ENCODE measurements at regions not wholly inside any gene's neighbourhood (a gene's known extent, or its start where the extent isn't known, plus 50 kb on each side); places are given as distances from the start of the nearest gene placed in this dataset.

GRCh38 chr1:29688471-29689365 is 452.4 kb downstream of the PTPRU start:
- Histone ChIP-seq H3K4me1 (no peaks in the 10 kb centered on the region), H3K4me3 (no peak overlapping the region), H3K27ac (no peak overlapping the region), H3K27me3 (peaks cover 0 to 39% of the 10 kb centered on the region in 2 donors), H3K36me3 (no peaks in the 10 kb centered on the region), H3K9me3 (no peaks in the 10 kb centered on the region)
- DNase-seq (ENCODE audit: low spot score in 2 of 2) = no peak
- intact Hi-C loops (cut with DNase I; ENCODE audit: low total_unique reads) = no loop called here
- TF ChIP-seq CTCF (IDR thresholded peaks at IDR 0.05) = no peak
- TF ChIP-seq POLR2AphosphoS5 (IDR thresholded peaks at IDR 0.05) = no peak
- no peak for TF ChIP-seq POLR2A (IDR thresholded peaks at IDR 0.05)

GRCh38 chr1:29687601-29688244 is 451.4 kb downstream of the PTPRU start:
- DNase-seq (ENCODE audit: low spot score in 2 of 2) = no peak
- intact Hi-C loops (cut with DNase I; ENCODE audit: low total_unique reads) = no loop called here

GRCh38 chr1:29687166-29687565 is 450.8 kb downstream of the PTPRU start:
- DNase-seq (ENCODE audit: low spot score in 2 of 2) = no peak
- intact Hi-C loops (cut with DNase I; ENCODE audit: low total_unique reads) = no loop called here

More at GRCh38 chr1:29687601-29688244, 451.4 kb downstream of the PTPRU start:
- no peaks in the 10 kb centered on the region for H3K4me1 ChIP-seq
- H3K36me3 ChIP-seq = no peaks in the 10 kb centered on the region
- no peak overlapping the region for H3K27ac ChIP-seq
- no peak for TF ChIP-seq POLR2AphosphoS5 (IDR thresholded peaks at IDR 0.05)
- TF ChIP-seq POLR2A (IDR thresholded peaks at IDR 0.05) = no peak
- no peak for TF ChIP-seq CTCF (IDR thresholded peaks at IDR 0.05)
- peaks cover 0 to 39% of the 10 kb centered on the region in 2 donors for H3K27me3 ChIP-seq
- H3K9me3 ChIP-seq = no peaks in the 10 kb centered on the region
- no peak overlapping the region for H3K4me3 ChIP-seq

GRCh38 chr1:29686012-29686930 is 449.9 kb downstream of the PTPRU start:
- Histone ChIP-seq H3K27me3 (peaks cover 0 to 39% of the 10 kb centered on the region in 2 donors), H3K4me1 (no peaks in the 10 kb centered on the region), H3K9me3 (no peaks in the 10 kb centered on the region), H3K27ac (no peak overlapping the region), H3K36me3 (no peaks in the 10 kb centered on the region), H3K4me3 (no peak overlapping the region)
- TF ChIP-seq POLR2A (IDR thresholded peaks at IDR 0.05) = no peak
- no peak for TF ChIP-seq POLR2AphosphoS5 (IDR thresholded peaks at IDR 0.05)
- TF ChIP-seq CTCF (IDR thresholded peaks at IDR 0.05) = no peak
- DNase-seq (ENCODE audit: low spot score in 2 of 2) = no peak
- intact Hi-C loops (cut with DNase I; ENCODE audit: low total_unique reads) = no loop called here

More at GRCh38 chr1:29687166-29687565, 450.8 kb downstream of the PTPRU start:
- Histone ChIP-seq H3K36me3 (no peaks in the 10 kb centered on the region), H3K27ac (no peak overlapping the region), H3K27me3 (peaks cover 0 to 39% of the 10 kb centered on the region in 2 donors), H3K9me3 (no peaks in the 10 kb centered on the region), H3K4me1 (no peaks in the 10 kb centered on the region), H3K4me3 (no peak overlapping the region)
- no peak for TF ChIP-seq CTCF (IDR thresholded peaks at IDR 0.05)
- no peak for TF ChIP-seq POLR2A (IDR thresholded peaks at IDR 0.05)
- TF ChIP-seq POLR2AphosphoS5 (IDR thresholded peaks at IDR 0.05) = no peak
